Amniotic stem cell (primary cell): ENCODE measurements at regions not wholly inside any gene's neighbourhood (a gene's known extent, or its start where the extent isn't known, plus 50 kb on each side); places are given as distances from the start of the nearest gene placed in this dataset.
"Not testable (repeated sequence)": the region's sequence is repeated elsewhere in the genome, so short reads cannot be mapped to it uniquely, and the experiment has no call there.

Experiments
- DNase-seq: peaks from one replicate; lab custom pipeline; 2025; lab: John Stamatoyannopoulos, UW

DNA sequence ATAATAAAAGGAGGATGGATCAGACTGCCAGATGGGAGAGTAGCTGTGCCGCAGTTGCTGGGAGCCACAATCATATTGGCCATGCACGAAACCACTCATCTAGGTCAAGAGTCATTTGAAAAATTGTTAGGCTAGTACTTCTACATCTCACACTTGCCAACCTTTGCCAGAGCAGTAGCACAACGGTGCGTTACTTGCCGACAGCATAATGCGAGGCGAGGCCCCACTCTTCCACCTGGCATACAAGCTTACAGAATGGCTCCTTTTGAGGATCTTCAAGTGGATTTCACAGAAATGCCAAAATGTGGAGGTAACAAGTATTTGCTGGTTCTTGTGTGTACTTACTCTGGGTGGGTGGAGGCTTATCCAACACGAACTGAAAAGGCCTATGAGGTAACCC is 268.3 kb upstream of the ATXN7L3B start:
- DNase-seq = not testable (repeated sequence)

DNA sequence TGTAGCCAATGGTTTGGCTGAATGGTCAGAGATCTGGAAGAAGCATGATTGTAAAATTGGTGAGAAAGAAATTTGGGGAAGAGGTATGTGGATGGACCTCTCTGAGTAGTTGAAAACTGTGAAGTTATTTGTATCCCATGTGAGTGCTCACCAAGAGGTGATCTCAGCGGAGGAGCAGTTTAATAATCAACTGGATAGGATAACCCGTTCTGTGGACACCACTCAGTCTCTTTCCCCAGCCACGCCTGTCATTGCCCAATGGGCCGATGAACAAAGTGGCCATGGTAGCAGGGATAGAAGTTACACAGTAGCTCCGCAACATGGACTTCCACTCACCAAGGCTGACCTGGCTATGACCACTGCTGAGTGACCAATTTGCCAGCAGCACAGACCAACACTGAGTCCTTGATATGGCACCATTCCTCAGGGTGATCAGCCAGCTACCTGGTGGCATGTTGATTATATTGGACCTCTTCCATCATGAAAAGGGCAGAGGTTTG is 257.4 kb upstream of the ATXN7L3B start:
- DNase-seq = no peak

DNA sequence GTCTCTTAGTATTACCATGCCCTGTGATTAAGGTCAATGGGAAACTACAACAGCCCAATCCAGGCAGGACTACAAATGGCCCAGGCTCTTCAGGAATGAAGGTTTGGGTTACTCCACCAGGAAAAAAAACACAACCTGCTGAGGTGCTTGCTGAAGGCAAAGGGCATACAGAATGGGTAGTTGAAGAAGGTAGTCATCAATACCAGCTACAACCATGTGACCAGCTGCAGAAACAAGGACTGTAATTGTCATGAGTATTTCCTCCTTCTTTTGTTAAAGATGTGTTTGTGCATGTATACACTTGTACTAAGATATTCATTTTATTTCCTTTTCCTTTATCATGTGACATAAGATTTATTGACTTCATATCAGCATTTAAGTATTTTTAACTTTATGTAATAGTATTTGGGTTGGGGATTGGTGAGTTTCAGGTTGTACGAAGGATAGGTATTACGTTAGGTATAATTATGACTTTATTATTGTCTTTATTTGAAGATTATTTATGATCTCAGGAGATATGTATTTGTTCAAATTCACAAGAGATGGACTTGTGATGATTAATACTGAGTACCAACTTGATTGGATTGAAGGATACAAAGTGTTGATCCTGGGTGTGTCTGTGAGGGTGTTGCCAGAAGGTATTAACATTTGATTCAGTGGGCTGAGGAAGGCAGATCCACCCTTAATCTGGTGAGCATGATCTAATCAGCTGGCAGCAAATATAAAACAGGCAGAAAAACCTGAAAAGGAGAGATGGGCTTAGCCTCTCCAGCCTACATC is 256.0 kb upstream of the ATXN7L3B start:
- DNase-seq = not testable (repeated sequence)

DNA sequence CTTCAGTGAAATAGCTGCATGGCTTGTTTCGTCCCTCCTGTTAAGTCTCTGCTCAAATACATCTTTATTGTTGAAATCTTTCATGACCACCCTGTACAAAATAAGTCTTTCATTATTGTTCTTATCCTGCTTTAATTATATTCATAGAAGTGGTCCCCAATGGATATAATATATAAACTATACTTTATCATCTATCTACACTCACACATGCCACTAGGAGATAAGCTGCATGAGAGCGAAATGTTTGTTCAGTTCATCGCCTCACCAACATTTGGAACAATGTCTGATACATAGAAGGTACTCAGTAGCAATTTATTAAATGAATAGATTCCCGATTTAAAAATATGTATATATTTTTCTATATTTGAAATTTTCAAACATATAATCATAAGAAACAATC is 254.0 kb upstream of the ATXN7L3B start:
- no peak for DNase-seq

DNA sequence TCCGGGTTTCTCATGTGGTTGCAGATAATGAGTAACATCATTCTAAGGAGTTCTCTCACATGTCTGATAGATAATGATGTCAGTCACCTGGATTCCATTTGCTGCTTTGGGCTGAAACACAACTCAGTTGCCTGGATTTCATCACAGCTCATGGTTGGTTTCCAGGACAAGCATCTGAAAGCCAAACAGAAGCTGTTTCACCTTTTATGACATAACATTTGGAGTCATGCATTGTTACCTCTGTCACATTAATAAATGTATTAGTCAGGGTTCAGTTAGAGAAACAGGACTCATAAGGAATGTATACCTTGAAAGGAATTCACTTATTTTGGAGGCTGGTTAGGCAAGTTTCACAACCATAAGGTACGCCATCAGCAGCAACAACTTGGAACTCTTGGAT is 251.9 kb upstream of the ATXN7L3B start:
- DNase-seq = no peak

DNA sequence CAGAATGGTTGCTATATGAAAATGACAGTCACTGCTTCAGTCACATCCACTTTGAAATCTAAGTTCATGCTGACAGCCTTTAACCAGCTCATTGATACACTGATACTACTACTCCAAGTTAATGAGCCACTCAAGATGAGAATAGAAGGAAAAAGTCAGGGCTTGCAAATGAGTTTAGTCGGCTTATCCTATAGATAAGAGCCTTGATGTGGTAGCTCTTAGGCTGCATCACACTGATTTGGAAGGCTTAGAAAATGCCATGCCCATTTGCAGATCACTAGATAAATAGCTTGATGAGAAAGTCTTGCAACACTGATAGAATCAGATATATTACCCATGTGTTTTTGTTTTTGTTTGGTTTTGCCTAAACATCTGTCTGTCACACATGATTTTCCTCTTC is 251.4 kb upstream of the ATXN7L3B start:
- DNase-seq = no peak

DNA sequence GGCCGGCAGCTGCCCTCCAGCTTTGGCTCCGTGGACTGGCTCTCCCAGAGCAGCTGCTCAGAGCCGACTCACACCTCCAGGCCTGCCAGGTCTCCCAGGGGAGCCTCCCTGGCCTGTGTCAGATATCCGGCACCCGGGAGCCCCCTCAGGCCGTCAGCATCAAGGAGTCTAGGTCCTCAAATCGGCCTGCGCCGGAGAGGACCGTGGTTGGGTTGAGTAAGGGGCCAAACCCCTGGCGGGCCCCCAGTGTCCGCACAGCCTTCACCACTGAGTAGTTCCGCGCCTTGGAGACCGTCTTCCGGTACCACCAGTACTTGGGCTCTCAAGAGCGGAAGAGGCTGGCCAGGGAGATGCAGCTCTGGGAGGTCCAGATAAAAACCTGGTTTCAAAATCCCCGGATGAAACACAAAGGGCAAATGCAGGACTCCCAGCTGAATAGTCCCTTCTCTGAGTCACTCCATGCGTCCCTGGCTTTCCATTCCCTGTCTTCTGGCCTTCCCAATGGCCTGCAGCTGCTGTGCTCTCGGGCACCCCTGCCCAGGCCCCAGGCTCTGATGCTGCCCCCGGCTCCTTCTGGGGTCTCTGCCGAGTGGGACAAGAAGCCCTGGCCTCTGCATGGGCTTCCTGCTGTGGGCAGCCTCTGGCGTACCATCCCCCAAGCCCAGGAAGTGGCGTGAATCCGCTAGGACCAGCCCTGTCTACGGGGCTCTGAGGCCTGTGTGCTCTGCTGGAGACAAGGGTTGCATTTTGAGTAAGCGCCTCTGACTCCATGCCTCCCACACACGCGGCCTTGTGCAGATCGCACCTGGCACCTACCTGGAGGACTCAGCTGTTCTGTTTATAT is 245.1 kb upstream of the ATXN7L3B start:
- DNase-seq = no peak

DNA sequence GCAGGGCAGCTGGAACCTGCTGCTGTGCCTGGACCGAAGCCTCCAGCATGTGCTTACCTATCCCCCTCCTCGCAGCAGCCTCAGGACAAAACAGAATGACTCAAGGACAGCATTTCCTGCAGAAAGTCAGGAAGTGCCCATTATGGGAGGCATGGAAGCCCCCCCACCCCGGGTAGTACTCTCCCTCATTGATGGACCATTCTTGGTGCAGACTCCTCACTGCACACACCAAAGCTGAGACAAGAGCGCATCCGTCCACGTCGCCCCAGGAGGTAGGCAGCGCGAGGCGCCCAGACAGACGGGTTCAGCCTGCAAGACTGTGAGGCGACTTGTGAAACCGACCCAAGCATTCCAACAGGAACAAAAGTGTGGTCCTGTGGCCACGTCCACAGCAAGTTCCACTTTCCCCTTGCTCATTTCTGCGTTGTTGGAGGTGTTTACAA is 243.9 kb upstream of the ATXN7L3B start:
- no peak for DNase-seq

DNA sequence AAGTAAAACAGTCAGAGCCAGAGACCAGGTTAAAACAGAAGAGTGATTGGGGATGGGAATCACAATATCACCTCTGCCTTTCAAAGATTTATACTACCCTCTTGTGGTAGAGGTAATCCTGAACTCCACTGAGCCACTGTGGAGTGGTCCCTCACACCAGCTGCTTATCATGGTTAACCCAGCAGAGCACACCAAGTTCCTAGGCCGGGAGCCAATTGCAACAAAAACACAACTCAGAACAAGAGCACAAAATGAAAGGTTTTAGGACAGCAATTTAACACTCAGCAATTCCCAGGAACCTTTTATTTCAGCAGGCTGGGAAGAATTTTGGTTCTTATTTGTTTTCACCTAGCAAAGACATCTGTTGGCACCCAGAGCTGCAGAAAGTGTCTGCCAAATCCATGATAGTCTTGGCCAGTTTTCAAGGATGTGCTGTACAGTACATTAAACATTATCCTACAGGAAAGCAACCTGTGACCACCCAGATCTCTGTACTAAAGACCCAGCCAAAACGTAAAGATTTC is 220.5 kb upstream of the ATXN7L3B start:
- no peak for DNase-seq

DNA sequence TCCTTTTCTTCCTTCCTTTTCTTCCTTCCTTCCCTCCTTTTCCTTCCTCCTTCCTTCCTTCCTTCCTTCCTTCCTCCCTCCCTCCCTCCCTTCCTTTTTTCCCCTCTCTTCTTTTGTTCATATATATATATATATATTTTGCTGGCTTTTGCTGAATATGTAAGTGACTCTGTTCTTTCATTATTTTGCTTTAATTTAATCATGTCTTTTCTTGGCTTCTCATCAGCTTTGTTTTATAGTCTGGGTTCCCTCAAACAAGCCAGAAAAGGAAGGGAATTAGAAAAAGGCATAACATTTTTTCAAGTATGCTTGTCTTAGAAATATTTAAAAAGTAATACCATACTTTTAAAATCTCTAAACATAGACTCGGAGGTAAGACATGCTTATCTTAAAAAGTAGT is 219.9 kb upstream of the ATXN7L3B start:
- no peak for DNase-seq

DNA sequence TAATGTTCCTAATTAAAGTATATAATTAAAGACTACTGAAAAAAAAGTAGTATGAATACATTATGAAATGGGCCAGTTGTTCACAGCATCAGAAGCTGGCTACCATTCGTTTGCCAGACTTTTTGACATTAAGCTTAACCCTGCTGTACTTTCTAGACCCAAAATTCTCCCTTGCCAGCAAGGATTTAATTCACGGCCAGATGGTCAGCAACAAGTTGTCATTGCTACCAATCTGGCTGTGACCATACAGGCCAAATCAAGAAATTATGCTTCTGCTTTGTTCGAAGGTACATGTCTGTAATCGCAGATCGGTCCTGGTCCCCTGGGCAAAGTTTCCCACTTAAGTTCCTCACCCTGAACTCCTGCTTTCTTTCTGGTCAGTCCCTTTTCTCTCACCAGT is 217.7 kb upstream of the ATXN7L3B start:
- no peak for DNase-seq

DNA sequence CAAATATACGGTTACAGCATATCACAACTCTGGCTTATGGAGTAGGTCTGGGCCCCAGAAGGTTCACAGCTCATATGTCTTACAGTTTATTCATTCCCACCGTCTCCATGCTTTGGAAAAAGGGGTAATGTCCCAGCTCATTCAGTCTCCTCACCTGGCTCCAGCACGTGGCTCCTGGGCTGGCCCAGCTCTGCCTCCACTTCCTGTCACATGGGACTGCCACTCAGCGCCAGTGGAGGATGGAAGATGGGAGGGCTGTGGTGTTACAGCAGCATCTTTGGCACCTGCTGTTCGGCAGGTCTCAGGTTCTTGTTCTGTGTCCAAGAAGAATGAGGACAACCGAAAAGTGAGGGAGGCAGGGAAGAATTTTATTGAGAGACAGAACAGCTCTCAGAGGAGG is 216.3 kb upstream of the ATXN7L3B start:
- DNase-seq = no peak

DNA sequence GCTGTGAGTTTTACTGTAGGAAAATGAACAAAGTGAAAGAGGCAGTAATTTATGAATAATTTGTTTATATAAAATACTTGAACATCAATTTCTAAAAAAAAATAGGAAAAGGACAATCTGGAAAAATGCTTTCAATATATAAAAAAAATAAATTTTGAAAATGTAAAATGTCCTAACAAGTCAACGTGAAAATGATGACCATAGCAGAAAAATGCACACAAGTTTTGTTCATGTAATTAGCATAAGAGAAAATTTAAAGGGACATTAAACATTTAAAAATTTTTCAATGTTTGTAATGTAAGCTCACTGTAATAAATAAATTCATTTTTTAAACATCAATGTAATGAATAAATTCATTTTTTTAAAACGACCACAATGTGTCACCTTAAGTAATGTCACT is 214.8 kb upstream of the ATXN7L3B start:
- DNase-seq = no peak

DNA sequence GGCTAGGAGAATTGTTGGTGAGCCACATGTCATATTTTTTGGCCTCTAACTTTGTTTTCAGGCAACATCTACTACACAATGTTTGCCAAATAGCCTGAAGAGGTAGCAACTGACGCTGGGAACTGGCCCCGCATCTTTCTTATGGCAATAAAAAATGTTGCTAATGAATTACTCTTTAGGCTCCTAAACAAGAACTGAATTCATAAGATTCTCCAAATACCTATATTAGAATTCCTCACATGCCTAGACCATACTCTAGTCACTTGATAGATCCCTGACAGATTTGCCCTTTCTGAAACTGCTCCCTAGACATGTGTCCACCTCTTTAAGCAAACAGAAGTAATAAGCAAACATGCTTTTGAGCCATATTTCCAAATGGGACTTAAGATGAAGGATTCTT is 209.0 kb upstream of the ATXN7L3B start:
- no peak for DNase-seq

DNA sequence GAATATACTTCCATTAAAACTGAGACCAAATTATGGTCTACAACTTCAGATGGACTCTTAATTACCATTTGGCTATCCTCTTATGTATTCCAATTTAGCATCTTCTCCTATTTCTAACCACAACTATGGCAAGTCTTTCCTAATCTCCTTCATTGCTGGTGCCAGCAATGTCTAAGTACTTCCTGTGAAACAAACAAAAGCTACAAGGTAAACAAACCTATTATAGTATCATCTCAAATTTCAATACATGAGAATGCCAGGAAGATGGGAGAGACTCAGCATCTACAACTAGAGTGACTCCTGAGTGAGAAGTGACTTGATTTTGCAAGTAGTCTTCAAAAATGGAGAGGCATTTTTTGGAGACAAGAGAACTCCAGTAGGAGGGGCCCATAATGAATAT is 202.9 kb upstream of the ATXN7L3B start:
- DNase-seq = no peak

DNA sequence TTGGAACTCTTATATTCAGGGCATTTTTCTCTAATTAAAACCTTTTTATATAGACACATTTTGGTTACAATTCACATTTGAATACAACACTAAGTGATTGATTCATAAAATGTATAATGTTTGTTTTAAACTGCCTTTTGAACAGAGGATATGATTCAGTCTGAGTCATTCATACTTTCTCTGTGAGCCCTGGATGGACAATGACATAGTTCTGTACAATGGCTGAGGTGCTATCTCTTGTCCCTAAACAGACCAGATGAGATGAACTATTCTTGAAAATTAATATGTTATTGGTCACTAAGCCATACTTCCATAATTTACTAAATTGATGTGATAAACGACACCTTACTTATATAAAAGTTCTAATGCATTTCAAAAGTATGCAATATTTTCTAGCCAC is 199.7 kb upstream of the ATXN7L3B start:
- peak; percentile 29 for DNase-seq

DNA sequence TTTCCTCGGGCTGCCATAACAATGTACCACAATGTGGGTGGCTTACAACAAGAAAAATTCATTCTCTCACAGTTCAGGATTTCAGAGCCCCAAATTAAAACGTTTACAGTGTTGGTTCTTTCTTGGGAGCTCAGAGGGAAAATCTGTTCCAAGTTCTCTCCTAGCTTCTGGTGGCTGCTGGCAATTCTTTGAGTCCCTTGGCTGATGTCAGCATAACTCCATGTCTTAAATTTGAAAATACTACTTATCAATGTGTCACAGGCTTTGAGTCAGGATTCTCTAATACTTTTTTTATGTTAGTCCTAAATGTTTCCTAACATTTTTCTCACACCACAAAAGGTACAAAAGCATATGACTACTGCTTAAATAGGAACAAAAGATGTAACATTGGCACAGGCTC is 198.4 kb upstream of the ATXN7L3B start:
- no peak for DNase-seq

DNA sequence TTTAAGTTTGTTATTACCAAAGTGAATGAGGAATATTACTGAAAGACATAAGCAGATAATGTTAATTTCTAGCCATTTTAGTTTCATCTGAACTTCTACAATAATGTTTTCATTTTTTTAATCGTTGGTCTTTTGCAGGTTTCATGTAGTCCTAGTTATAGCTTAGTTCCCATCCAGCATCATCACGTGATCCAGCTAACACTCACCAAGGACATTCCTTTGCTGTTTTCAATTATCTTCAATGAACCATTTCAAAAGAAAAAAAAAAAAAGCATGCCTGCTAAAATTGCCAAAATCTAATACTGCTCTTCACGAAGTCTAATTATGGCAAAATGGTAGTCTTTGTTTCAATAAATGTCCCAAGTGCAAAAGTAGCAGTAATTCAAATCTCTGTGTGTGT is 187.7 kb upstream of the ATXN7L3B start:
- peak; percentile 8 for DNase-seq

DNA sequence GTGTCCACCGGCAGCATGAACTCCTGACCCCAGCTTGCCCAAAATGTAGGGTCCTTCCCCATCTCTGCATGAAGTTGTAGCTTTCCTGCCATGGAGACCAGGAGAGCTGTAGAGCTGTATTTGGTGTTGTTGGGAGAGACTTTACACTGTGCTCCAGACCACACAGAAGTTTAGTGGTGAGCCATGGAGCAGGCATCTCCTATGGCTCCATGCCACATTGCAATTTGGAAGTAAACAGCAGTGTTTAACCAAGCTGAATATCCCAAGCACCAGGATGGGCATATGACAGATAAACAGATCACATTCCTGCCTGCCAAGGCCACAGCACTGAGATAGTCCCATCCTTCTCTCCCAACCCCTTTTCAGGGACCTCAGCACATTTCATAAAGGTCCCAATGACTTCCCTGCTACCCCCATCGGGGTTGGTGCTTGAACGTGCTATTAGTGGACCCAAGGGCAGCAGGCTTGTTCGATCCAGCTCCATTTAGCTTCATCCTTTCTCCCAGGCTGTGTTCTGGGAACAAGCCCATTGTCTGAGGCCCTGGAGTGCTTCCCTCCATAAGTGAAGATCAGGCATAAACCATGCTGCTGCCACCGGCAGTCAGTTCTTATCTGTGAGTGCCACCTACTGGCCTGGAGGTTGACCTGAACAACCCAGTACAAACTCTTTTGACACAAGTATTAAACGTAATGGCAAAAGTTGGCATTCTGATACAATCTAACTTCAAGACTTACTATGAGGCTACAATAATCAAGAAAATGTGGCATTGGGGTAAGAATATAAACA is 172.3 kb upstream of the ATXN7L3B start:
- no peak for DNase-seq

DNA sequence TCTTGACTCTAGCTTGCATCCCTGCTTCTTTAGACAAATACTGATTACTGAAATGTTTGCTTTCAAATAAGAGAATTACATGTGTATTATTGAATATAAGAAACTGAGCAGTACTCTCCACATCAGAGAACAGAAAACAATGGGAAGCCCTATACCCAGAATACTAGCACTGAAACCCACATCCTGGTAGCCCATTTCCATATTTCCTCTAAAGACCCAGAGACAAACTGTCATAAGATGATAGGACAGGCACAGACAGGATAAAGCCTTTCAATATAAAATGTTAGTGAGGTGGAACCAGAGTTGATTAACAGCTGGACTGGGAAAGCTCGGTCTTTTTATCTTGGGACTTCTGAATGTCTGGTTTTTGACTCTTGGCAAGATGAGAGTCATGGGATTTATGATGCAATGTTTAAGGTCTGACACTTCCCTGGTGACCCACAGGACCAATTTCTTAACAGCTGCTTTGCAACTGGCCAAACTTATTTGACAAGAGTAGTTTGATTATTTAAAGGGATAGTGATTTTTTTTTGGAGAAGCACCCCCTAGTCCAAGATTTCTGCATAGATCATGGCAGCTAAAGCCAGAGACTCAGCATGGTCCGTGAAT is 166.9 kb upstream of the ATXN7L3B start:
- DNase-seq = no peak

DNA sequence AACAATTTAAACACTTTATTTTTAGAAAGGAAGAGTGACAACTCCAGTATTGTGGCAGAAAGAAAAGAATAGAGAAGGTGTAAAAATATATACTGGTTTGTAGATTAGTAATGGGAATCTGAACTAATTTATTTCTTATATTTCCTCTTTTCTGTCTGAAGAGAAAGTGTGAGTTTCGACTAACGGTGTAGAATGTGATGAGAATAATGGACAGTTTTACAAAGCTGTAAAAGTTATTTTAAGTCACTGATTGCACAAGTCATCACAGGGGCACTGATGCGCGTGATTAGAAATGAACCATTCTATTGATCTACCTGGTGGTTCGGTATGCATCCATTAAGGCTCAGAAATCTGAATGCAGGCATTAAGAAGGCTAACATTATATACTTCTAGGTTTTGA is 158.5 kb upstream of the ATXN7L3B start:
- DNase-seq = no peak

DNA sequence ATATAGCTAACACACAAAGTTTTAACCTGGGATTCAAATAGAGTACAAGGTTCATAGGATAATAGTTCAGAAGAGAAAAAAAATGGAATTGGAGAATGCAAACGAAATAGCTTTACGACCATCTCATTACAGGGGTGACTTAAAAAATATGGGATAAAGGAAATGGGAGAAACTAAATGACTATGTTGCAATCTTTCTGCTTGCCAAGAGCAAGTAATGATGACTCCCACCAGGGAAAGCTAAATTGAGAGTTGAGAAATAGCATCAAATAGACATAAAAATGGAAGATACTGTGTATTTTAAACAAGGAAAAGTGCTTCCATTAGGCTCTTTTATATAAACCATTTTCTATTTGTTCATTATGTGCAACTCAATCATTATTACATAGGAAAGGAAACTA is 155.7 kb upstream of the ATXN7L3B start:
- no peak for DNase-seq
